Body of pancreas (tissue), 4 donors: ENCODE measurements at regions not wholly inside any gene's neighbourhood (a gene's known extent, or its start where the extent isn't known, plus 50 kb on each side); places are given as distances from the start of the nearest gene placed in this dataset.

ENCODE experiments used
- POLR2A ChIP-seq, 3 donors: fragments of 450-650 bp; IDR thresholded peaks; one replicate each; pipeline ENCODE4 v1.6.1; 2016; ENCODE audit warnings: antibody characterized with exemption in 3 of 3, mild to moderate bottlenecking in 2 of 3
- TF ChIP-seq, protein P1 (sequence below), 7 experiments: fragments of 450-650 bp in 4 of 7; fragments of 200-600 bp in 3 of 7; sonication (generic) in 3 of 7; IDR thresholded peaks; one replicate each; pipeline ENCODE4 v1.5.1; 2016 to 2019; ENCODE audit warnings: antibody characterized with exemption in 7 of 7

DNA sequence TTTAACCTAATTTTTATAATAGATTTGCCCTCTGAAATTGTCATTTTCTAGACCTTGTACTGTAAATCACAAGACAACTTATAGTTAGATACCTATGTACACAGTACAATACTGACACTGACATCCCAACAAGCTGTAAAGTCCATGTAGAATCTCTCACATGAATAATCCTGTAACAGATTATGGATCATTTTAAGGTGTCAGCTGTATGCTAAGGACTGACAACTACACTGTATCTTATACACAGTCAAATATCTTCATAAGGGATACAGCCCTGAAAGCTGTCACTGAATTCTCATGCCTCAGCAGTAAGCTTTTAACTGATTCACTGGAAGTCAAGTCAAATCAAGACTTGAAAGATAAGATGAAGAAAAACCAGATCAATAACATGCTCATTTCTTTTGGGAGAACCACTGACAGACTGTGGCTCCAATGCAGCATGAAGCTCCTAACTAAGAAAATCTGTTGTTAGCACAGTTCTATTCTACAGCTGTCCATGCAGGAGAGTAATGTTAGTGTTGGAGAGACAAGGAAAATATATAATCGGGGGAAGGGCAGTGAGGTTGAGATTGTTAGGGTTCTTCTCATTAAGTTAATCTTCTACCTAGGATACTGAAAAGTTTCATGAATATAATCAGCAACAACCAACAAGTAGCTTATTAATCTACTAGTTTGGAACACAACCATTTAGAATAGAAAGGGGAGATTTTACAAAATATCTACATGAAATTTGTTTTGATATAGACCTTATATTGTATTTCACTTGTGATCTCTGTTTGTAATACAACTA lies 612.0 kb downstream of the PCDH18 start:
- TF ChIP-seq, protein P1, sequence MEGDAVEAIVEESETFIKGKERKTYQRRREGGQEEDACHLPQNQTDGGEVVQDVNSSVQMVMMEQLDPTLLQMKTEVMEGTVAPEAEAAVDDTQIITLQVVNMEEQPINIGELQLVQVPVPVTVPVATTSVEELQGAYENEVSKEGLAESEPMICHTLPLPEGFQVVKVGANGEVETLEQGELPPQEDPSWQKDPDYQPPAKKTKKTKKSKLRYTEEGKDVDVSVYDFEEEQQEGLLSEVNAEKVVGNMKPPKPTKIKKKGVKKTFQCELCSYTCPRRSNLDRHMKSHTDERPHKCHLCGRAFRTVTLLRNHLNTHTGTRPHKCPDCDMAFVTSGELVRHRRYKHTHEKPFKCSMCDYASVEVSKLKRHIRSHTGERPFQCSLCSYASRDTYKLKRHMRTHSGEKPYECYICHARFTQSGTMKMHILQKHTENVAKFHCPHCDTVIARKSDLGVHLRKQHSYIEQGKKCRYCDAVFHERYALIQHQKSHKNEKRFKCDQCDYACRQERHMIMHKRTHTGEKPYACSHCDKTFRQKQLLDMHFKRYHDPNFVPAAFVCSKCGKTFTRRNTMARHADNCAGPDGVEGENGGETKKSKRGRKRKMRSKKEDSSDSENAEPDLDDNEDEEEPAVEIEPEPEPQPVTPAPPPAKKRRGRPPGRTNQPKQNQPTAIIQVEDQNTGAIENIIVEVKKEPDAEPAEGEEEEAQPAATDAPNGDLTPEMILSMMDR (IDR thresholded peaks at IDR 0.05): no peak
- no peak for TF ChIP-seq POLR2A (IDR thresholded peaks at IDR 0.05)
